SK-N-SH treated with all-trans-retinoic acid at 6 μM for 48 hours (cell line): ENCODE measurements at regions not wholly inside any gene's neighbourhood (a gene's known extent, or its start where the extent isn't known, plus 50 kb on each side); places are given as distances from the start of the nearest gene placed in this dataset.

Experiments
- ATAC-seq: fragments of 200-7000 bp; cut with Tn5 transposase; 3 replicates; pipeline ENCODE4 v1.9.1; 2020; ENCODE audit warnings: mild to moderate bottlenecking, moderate library complexity
- ARNTL ChIP-seq: fragments of 450-650 bp; formaldehyde crosslinking; IDR thresholded peaks from 2 replicates; pipeline ENCODE4 v1.5.0; 2020; ENCODE audit warnings: low read depth, mild to moderate bottlenecking, moderate library complexity, borderline replicate concordance
- BACH2 ChIP-seq: fragments of 250-450 bp; sonication (Bioruptor Pico); IDR thresholded peaks from 2 replicates; pipeline ENCODE4 v1.9.0; 2021; ENCODE audit warnings: mild to moderate bottlenecking, borderline replicate concordance
- CREB5 ChIP-seq: fragments of 250-450 bp; sonication (Bioruptor Pico); IDR thresholded peaks from 2 replicates; pipeline ENCODE4 v1.5.1; 2020; ENCODE audit warnings: low read depth, mild to moderate bottlenecking, moderate library complexity
- CSDC2 ChIP-seq: fragments of 250-450 bp; sonication (Bioruptor Pico); IDR thresholded peaks from 2 replicates; pipeline ENCODE4 v1.5.0; 2020; ENCODE audit warnings: mild to moderate bottlenecking, moderate library complexity
- CSRNP3 ChIP-seq: fragments of 250-450 bp; sonication (Bioruptor Pico); IDR thresholded peaks from 2 replicates; pipeline ENCODE4 v1.5.1; 2021; ENCODE audit warnings: mild to moderate bottlenecking, moderate library complexity
- ESRRG ChIP-seq: fragments of 250-450 bp; sonication (Bioruptor Pico); IDR thresholded peaks from 2 replicates; pipeline ENCODE4 v1.6.1; 2021; ENCODE audit warnings: mild to moderate bottlenecking
- GLIS3 ChIP-seq: fragments of 250-450 bp; sonication (Bioruptor Pico); IDR thresholded peaks from 2 replicates; pipeline ENCODE4 v1.5.0; 2020; ENCODE audit warnings: mild to moderate bottlenecking, moderate library complexity
- PPARA ChIP-seq: fragments of 250-450 bp; sonication (Bioruptor Pico); IDR thresholded peaks from 2 replicates; pipeline ENCODE4 v1.5.0; 2020; ENCODE audit warnings: mild to moderate bottlenecking, borderline replicate concordance
- RARB ChIP-seq: fragments of 250-450 bp; sonication (Bioruptor Pico); IDR thresholded peaks from 2 replicates; pipeline ENCODE4 v1.8.0; 2021; ENCODE audit warnings: mild to moderate bottlenecking, moderate library complexity
- SNAI2 ChIP-seq: fragments of 250-450 bp; sonication (Bioruptor Pico); IDR thresholded peaks from 2 replicates; pipeline ENCODE4 v1.5.0; 2020; ENCODE audit warnings: mild to moderate bottlenecking, moderate library complexity
- TCF4 ChIP-seq: fragments of 250-450 bp; sonication (Bioruptor Pico); IDR thresholded peaks from 2 replicates; pipeline ENCODE4 v1.8.0; 2021; ENCODE audit warnings: mild to moderate bottlenecking, moderate library complexity, borderline replicate concordance
- TOX ChIP-seq: fragments of 250-450 bp; sonication (Bioruptor Pico); IDR thresholded peaks from 2 replicates; pipeline ENCODE4 v1.8.0; 2021; ENCODE audit warnings: mild to moderate bottlenecking, moderate library complexity, borderline replicate concordance
- ZC3H10 ChIP-seq: fragments of 250-450 bp; sonication (Bioruptor Pico); IDR thresholded peaks from 2 replicates; pipeline ENCODE4 v1.5.1; 2021; ENCODE audit warnings: mild to moderate bottlenecking, moderate library complexity
- ZFP30 ChIP-seq: fragments of 450-650 bp; formaldehyde crosslinking; IDR thresholded peaks from 2 replicates; pipeline ENCODE4 v1.5.0; 2022; ENCODE audit warnings: mild to moderate bottlenecking, moderate library complexity
- ZNF565 ChIP-seq: fragments of 450-650 bp; formaldehyde crosslinking; conservative IDR thresholded peaks from 2 replicates; pipeline ENCODE4 v1.5.0; 2020; ENCODE audit warnings: low read depth, mild to moderate bottlenecking, moderate library complexity
- ZNF8 ChIP-seq: fragments of 450-650 bp; formaldehyde crosslinking; IDR thresholded peaks from 2 replicates; pipeline ENCODE4 v1.5.0; 2020; ENCODE audit warnings: mild to moderate bottlenecking, moderate library complexity
- TF ChIP-seq, protein P1 (sequence below): fragments of 250-450 bp; sonication (Bioruptor Pico); IDR thresholded peaks from 2 replicates; pipeline ENCODE4 v1.5.0; 2020; ENCODE audit warnings: mild to moderate bottlenecking, moderate library complexity
- TF ChIP-seq, protein P2 (sequence below): fragments of 250-450 bp; sonication (Bioruptor Pico); IDR thresholded peaks from 2 replicates; pipeline ENCODE4 v1.8.0; 2020; ENCODE audit warnings: mild to moderate bottlenecking, moderate library complexity, borderline replicate concordance
- TF ChIP-seq, protein P3 (sequence below): fragments of 250-450 bp; sonication (Bioruptor Pico); IDR thresholded peaks from 2 replicates; pipeline ENCODE4 v1.8.0; 2021; ENCODE audit warnings: low read depth, mild to moderate bottlenecking, moderate library complexity, borderline replicate concordance

DNA sequence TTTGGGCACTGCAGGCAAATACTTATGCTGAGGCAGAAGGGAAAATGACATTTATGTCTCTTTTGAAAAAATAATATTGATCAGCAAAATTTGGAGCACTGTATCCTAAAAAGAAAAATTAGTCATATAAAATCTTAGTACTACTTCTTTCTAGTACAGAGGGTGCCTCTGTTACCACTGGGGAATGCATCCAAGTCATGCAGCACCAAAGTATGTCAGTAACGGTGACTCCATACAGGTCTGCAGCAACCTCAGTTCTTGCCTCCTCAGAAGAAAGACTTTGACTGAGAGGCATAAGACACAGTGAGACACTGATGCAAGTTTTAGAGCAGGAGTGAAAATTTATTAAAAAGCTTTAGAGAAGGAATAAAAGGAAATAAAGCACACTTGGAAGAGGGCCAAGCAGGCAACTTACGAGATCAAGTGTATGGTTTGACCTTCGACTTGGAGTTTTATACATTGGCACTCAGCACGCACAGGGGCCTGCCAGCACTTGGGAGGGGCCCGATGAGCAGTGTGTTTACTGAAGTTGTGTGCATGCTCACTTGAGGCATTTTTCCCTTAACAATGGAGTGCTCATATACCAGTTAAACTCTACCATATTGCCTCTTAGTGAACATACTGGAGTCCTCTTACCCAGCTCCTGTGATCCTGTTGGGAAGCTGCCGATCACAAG, 1244.8 kb downstream of the EPHA7 start:
- no peak for ATAC-seq
- TF ChIP-seq ZFP30 (CRISPR knock-in tag) (no peak), ZC3H10 (CRISPR knock-in tag) (no peak), RARB (no peak), TCF4 (CRISPR knock-in tag) (no peak), CSRNP3 (CRISPR knock-in tag) (no peak), GLIS3 (CRISPR knock-in tag) (no peak), ARNTL (CRISPR knock-in tag) (no peak), ZNF8 (no peak)
- TF ChIP-seq, protein P1, sequence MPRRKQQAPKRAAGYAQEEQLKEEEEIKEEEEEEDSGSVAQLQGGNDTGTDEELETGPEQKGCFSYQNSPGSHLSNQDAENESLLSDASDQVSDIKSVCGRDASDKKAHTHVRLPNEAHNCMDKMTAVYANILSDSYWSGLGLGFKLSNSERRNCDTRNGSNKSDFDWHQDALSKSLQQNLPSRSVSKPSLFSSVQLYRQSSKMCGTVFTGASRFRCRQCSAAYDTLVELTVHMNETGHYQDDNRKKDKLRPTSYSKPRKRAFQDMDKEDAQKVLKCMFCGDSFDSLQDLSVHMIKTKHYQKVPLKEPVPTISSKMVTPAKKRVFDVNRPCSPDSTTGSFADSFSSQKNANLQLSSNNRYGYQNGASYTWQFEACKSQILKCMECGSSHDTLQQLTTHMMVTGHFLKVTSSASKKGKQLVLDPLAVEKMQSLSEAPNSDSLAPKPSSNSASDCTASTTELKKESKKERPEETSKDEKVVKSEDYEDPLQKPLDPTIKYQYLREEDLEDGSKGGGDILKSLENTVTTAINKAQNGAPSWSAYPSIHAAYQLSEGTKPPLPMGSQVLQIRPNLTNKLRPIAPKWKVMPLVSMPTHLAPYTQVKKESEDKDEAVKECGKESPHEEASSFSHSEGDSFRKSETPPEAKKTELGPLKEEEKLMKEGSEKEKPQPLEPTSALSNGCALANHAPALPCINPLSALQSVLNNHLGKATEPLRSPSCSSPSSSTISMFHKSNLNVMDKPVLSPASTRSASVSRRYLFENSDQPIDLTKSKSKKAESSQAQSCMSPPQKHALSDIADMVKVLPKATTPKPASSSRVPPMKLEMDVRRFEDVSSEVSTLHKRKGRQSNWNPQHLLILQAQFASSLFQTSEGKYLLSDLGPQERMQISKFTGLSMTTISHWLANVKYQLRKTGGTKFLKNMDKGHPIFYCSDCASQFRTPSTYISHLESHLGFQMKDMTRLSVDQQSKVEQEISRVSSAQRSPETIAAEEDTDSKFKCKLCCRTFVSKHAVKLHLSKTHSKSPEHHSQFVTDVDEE (CRISPR knock-in tag): no peak

GRCh38 chr6:92169506-92169905, 1249.9 kb downstream of the EPHA7 start:
- no peak for ATAC-seq
- TF ChIP-seq CREB5 (no peak), SNAI2 (CRISPR knock-in tag) (no peak), RARB (no peak), PPARA (CRISPR knock-in tag) (no peak), ZFP30 (CRISPR knock-in tag) (no peak), ESRRG (CRISPR knock-in tag) (no peak), ZC3H10 (CRISPR knock-in tag) (no peak), CSRNP3 (CRISPR knock-in tag) (no peak), ARNTL (CRISPR knock-in tag) (no peak), TOX (no peak)
- TF ChIP-seq, protein P2, sequence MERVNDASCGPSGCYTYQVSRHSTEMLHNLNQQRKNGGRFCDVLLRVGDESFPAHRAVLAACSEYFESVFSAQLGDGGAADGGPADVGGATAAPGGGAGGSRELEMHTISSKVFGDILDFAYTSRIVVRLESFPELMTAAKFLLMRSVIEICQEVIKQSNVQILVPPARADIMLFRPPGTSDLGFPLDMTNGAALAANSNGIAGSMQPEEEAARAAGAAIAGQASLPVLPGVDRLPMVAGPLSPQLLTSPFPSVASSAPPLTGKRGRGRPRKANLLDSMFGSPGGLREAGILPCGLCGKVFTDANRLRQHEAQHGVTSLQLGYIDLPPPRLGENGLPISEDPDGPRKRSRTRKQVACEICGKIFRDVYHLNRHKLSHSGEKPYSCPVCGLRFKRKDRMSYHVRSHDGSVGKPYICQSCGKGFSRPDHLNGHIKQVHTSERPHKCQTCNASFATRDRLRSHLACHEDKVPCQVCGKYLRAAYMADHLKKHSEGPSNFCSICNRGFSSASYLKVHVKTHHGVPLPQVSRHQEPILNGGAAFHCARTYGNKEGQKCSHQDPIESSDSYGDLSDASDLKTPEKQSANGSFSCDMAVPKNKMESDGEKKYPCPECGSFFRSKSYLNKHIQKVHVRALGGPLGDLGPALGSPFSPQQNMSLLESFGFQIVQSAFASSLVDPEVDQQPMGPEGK (CRISPR knock-in tag): no peak
- TF ChIP-seq, protein P3, sequence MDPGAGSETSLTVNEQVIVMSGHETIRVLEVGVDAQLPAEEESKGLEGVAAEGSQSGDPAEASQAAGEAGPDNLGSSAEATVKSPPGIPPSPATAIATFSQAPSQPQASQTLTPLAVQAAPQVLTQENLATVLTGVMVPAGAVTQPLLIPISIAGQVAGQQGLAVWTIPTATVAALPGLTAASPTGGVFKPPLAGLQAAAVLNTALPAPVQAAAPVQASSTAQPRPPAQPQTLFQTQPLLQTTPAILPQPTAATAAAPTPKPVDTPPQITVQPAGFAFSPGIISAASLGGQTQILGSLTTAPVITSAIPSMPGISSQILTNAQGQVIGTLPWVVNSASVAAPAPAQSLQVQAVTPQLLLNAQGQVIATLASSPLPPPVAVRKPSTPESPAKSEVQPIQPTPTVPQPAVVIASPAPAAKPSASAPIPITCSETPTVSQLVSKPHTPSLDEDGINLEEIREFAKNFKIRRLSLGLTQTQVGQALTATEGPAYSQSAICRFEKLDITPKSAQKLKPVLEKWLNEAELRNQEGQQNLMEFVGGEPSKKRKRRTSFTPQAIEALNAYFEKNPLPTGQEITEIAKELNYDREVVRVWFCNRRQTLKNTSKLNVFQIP (CRISPR knock-in tag): no peak

- TF ChIP-seq ZC3H10 (CRISPR knock-in tag) (no peak), PPARA (CRISPR knock-in tag) (no peak), BACH2 (CRISPR knock-in tag) (no peak), TOX (no peak), ZNF565 (CRISPR knock-in tag) (no peak), ZNF8 (no peak), RARB (no peak), SNAI2 (CRISPR knock-in tag) (no peak), ESRRG (CRISPR knock-in tag) (no peak), CSDC2 (CRISPR knock-in tag) (no peak), ARNTL (CRISPR knock-in tag) (no peak)
- TF ChIP-seq, protein P1 (CRISPR knock-in tag): no peak
- TF ChIP-seq, protein P3 (CRISPR knock-in tag): no peak
- ATAC-seq: no peak
Observed at GRCh38 chr6:92166666-92167065, 1252.7 kb downstream of the EPHA7 start.
